Motor neuron (in vitro differentiated cells): ENCODE measurements at regions not wholly inside any gene's neighbourhood (a gene's known extent, or its start where the extent isn't known, plus 50 kb on each side); places are given as distances from the start of the nearest gene placed in this dataset.

Experiments
- ATAC-seq, 8 experiments: fragments of 200-7000 bp; cut with Tn5 transposase; replicated peaks in 6 of 8; 2 replicates each; pipeline ENCODE4 v1.8.0; 2021; ENCODE audit warnings: mild to moderate bottlenecking in 8 of 8, moderate library complexity in 8 of 8
- H3K27ac ChIP-seq, 2 donors: fragments of 250-450 bp; sonication (Bioruptor Pico); 2 replicates each; pipeline ENCODE4 v1.9.0; 2021; ENCODE audit warnings: antibody characterized with exemption in 2 of 2, mild to moderate bottlenecking in 2 of 2, moderate library complexity in 1 of 2
- H3K4me1 ChIP-seq, 2 donors: fragments of 250-450 bp; sonication (Bioruptor Pico); replicated peaks in 1 of 2; 2 replicates each; pipeline ENCODE4 v1.6.1; 2021; ENCODE audit warnings: antibody characterized with exemption in 2 of 2, mild to moderate bottlenecking in 2 of 2, moderate library complexity in 1 of 2
- H3K4me3 ChIP-seq, 5 donors: fragments of 250-450 bp; sonication (Bioruptor Pico); 2 replicates each; pipeline ENCODE4 v1.9.0; 2021; ENCODE audit warnings: antibody characterized with exemption in 5 of 5, mild to moderate bottlenecking in 5 of 5, moderate library complexity in 4 of 5
- WGBS, 10 experiments: fragments of 450-650 bp; shearing (Covaris generic); methylation state at CpG; one replicate each; pipeline ENCODE4 v1.0.0; 2022; 5-methylcytosine and 5-hydroxymethylcytosine counted together
- in situ Hi-C, 9 experiments: fragments of 400-800 bp; cut with MboI; loops; one replicate each; pipeline ENCODE4 v1.15.0; 2021; ENCODE audit warnings: low sequenced_read_pairs in 9 of 9, low pct_unique_long_range_greater_than_20kb in 2 of 9; ENCODE audit not compliant: unreplicated experiment in 9 of 9

- Histone ChIP-seq H3K27ac (peak overlapping the region in 1 of 2 donors; percentile 41), H3K4me3 (no peak overlapping the region), H3K4me1 (peaks cover 26% of the 10 kb centered on the region in 2 donors)
- in situ Hi-C loops = no loop called here
- 20 to 100% (median 67%) methylated on average over 1 to 7 of the region's 19 CpGs; no CpG with 5 or more reads in 4 of the 10 experiments for WGBS, 10 experiments
- ATAC-seq = peak in 1 of 8 experiments; percentile 4
Measured at GRCh38 chr2:239462671-239463506, 62.1 kb upstream of the HDAC4 start.

- ATAC-seq = no peak
- Histone ChIP-seq H3K4me1 (peaks cover 26% of the 10 kb centered on the region in 2 donors), H3K27ac (no peak overlapping the region), H3K4me3 (no peak overlapping the region)
- 29 to 100% methylated on average over 1 of the region's 7 CpGs; no CpG with 5 or more reads in 8 of the 10 experiments for WGBS, 10 experiments
- in situ Hi-C loops = no loop called here
Measured at GRCh38 chr2:239462191-239462515, 61.3 kb upstream of the HDAC4 start.

- in situ Hi-C loops = no loop called here
Measured at GRCh38 chr2:239461291-239462190, 60.7 kb upstream of the HDAC4 start.

GRCh38 chr2:239460780-239461179, 60.0 kb upstream of the HDAC4 start:
- no peak overlapping the region for H3K27ac ChIP-seq
- no peak overlapping the region for H3K4me3 ChIP-seq
- no peak for ATAC-seq
- WGBS, 10 experiments = 17 to 95% (median 84%) methylated on average over 2 to 5 of the region's 5 CpGs; no CpG with 5 or more reads in 3 of the 10 experiments
- H3K4me1 ChIP-seq = peaks cover 18 to 35% of the 10 kb centered on the region in 2 donors
- in situ Hi-C loops = no loop called here

More at GRCh38 chr2:239461291-239462190, 60.7 kb upstream of the HDAC4 start:
- Histone ChIP-seq H3K27ac (no peak overlapping the region), H3K4me1 (peaks cover 23 to 32% of the 10 kb centered on the region in 2 donors), H3K4me3 (no peak overlapping the region)
- WGBS, 10 experiments = 47 to 88% (median 76%) methylated on average over 2 to 12 of the region's 19 CpGs; no CpG with 5 or more reads in 1 of the 10 experiments
- no peak for ATAC-seq

GRCh38 chr2:239459606-239460005, 58.8 kb upstream of the HDAC4 start:
- Histone ChIP-seq H3K4me3 (no peak overlapping the region), H3K4me1 (peaks cover 18 to 35% of the 10 kb centered on the region in 2 donors), H3K27ac (peak overlapping the region in 1 of 2 donors; percentile 27)
- ATAC-seq = peak in 5 of 8 experiments; percentile 90 to 95 (median 92)
- in situ Hi-C loops = no loop called here
- WGBS, 10 experiments = 40 to 100% (median 64%) methylated on average over 2 to 9 of the region's 10 CpGs; no CpG with 5 or more reads in 3 of the 10 experiments

GRCh38 chr2:239459056-239459455, 58.2 kb upstream of the HDAC4 start:
- in situ Hi-C loops = no loop called here
- no peak for ATAC-seq
- peaks cover 18 to 34% of the 10 kb centered on the region in 2 donors for H3K4me1 ChIP-seq
- no peak overlapping the region for H3K4me3 ChIP-seq
- 30 to 100% (median 100%) methylated on average over 1 to 3 of the region's 6 CpGs; no CpG with 5 or more reads in 5 of the 10 experiments for WGBS, 10 experiments
- H3K27ac ChIP-seq = peak overlapping the region in 1 of 2 donors; percentile 27

- H3K27ac ChIP-seq = no peak overlapping the region
- no peak overlapping the region for H3K4me3 ChIP-seq
- no peak for ATAC-seq
- peaks cover 11 to 22% of the 10 kb centered on the region in 2 donors for H3K4me1 ChIP-seq
- in situ Hi-C loops = no loop called here
- WGBS, 10 experiments = 20 to 97% (median 82%) methylated on average over 1 to 11 of the region's 17 CpGs; no CpG with 5 or more reads in 2 of the 10 experiments
Measured at GRCh38 chr2:239457586-239458445, 57.0 kb upstream of the HDAC4 start.

GRCh38 chr2:239456940-239457339, 56.1 kb upstream of the HDAC4 start:
- Histone ChIP-seq H3K27ac (no peak overlapping the region), H3K4me3 (no peak overlapping the region), H3K4me1 (peaks cover 11 to 21% of the 10 kb centered on the region in 2 donors)
- 35 to 83% (median 74%) methylated on average over 1 to 5 of the region's 5 CpGs; no CpG with 5 or more reads in 5 of the 10 experiments for WGBS, 10 experiments
- in situ Hi-C loops = no loop called here
- ATAC-seq = no peak

- no peak overlapping the region for H3K27ac ChIP-seq
- in situ Hi-C loops = no loop called here
- no peak for ATAC-seq
- H3K4me3 ChIP-seq = no peak overlapping the region
- 53 to 100% (median 92%) methylated on average over 1 to 13 of the region's 17 CpGs; no CpG with 5 or more reads in 4 of the 10 experiments for WGBS, 10 experiments
- peaks cover 11 to 21% of the 10 kb centered on the region in 2 donors for H3K4me1 ChIP-seq
Measured at GRCh38 chr2:239455436-239456203, 54.8 kb upstream of the HDAC4 start.

GRCh38 chr2:239454507-239454906, 53.7 kb upstream of the HDAC4 start:
- Histone ChIP-seq H3K4me1 (peaks cover 6 to 14% of the 10 kb centered on the region in 2 donors), H3K4me3 (no peak overlapping the region), H3K27ac (no peak overlapping the region)
- in situ Hi-C loops = no loop called here
- WGBS, 10 experiments = 7 to 86% (median 60%) methylated on average over 1 to 2 of the region's 2 CpGs
- no peak for ATAC-seq
